Ovary (tissue), 7 donors: ENCODE measurements at regions not wholly inside any gene's neighbourhood (a gene's known extent, or its start where the extent isn't known, plus 50 kb on each side); places are given as distances from the start of the nearest gene placed in this dataset.

Source experiments
- DNase-seq, 5 donors: peaks; one replicate each; pipeline ENCODE4 v3.0.0-alpha.2; 2019 to 2020
- H3K27ac ChIP-seq, 2 donors: fragments of 200-600 bp; one replicate each; pipeline versions ENCODE4 v1.5.1 to v1.8.0; 2019 to 2022
- H3K27me3 ChIP-seq: fragments of 200-600 bp; one replicate; pipeline ENCODE4 v1.8.0; 2022
- H3K36me3 ChIP-seq: fragments of 200-600 bp; sonication (generic); one replicate; pipeline ENCODE4 v1.5.1; 2019
- H3K4me1 ChIP-seq: one replicate; pipeline ENCODE4 v1.8.1; 2013; ENCODE audit warnings: mild to moderate bottlenecking, moderate library complexity; ENCODE audit not compliant: insufficient read depth
- H3K4me3 ChIP-seq: fragments of 200-600 bp; sonication (generic); one replicate; pipeline ENCODE4 v1.5.1; 2017
- H3K9me3 ChIP-seq, 2 donors: fragments of 200-600 bp in 1 of 2; sonication (generic) in 1 of 2; one replicate each; pipeline versions ENCODE4 v1.5.1 to v1.8.1; 2013 to 2019; ENCODE audit warnings: mild to moderate bottlenecking in 1 of 2, moderate library complexity in 1 of 2
- CTCF ChIP-seq, 3 donors: fragments of 450-650 bp in 2 of 3; fragments of 200-600 bp in 1 of 3; IDR thresholded peaks; one replicate each; pipeline versions ENCODE4 v1.5.1 to v1.8.0; 2016 to 2022; ENCODE audit warnings: antibody characterized with exemption in 3 of 3, mild to moderate bottlenecking in 1 of 3
- EP300 ChIP-seq: sonication (generic); formaldehyde crosslinking; IDR thresholded peaks from one replicate; pipeline ENCODE4 v1.6.1; 2017; ENCODE audit warnings: antibody characterized with exemption
- POLR2A ChIP-seq: fragments of 450-650 bp; IDR thresholded peaks from one replicate; pipeline ENCODE4 v1.6.1; 2017; ENCODE audit warnings: antibody characterized with exemption, mild to moderate bottlenecking, moderate library complexity
- WGBS, 3 donors: extraction: QIAGEN DNeasy Blood & Tissue Kit in 1 of 3; methylation state at CpG; one replicate each; pipeline versions ENCODE4 v1.1.5 to v1.1.7; 2013 to 2017; 5-methylcytosine and 5-hydroxymethylcytosine counted together
- intact Hi-C, 4 donors: fragments of 100-400 bp; cut with DNase I; formaldehyde crosslinking; loops; one replicate each; pipeline versions ENCODE4 v1.11.0 to v1.15.1; 2022 to 2023
- donor health status: DM: no; HTN: no; CAD: no; lungs with moderate emphysema.
- donor health status: DM: no; HTN: no; CAD: no.
- donor health status: Bipolar disorder and iron deficiency.
- donor health status: DM: no; HTN: no; CAD: no.
- donor health status: DM: yes; HTN: yes; CAD: no.

GRCh38 chr10:52631648-52632047 is 140.9 kb downstream of the MBL2 start:
- H3K4me1 ChIP-seq = no peaks in the 10 kb centered on the region
- DNase-seq = no peak
- H3K4me3 ChIP-seq = no peak overlapping the region
- intact Hi-C loops = no loop called here
- H3K9me3 ChIP-seq = no peaks in the 10 kb centered on the region
- H3K27me3 ChIP-seq = no peaks in the 10 kb centered on the region
- H3K27ac ChIP-seq = no peak overlapping the region
- TF ChIP-seq CTCF (IDR thresholded peaks at IDR 0.05) (no peak), POLR2A (no peak), EP300 (no peak)
- no peaks in the 10 kb centered on the region for H3K36me3 ChIP-seq

GRCh38 chr10:52632591-52632990 is 140.0 kb downstream of the MBL2 start:
- no peak overlapping the region for H3K4me3 ChIP-seq
- TF ChIP-seq POLR2A (no peak), EP300 (no peak), CTCF (IDR thresholded peaks at IDR 0.05) (no peak)
- no peaks in the 10 kb centered on the region for H3K4me1 ChIP-seq
- WGBS, 3 donors = 21 to 28% (median 27%) methylated on average over 3 of the region's 3 CpGs
- H3K9me3 ChIP-seq = no peaks in the 10 kb centered on the region
- DNase-seq = no peak
- H3K36me3 ChIP-seq = no peaks in the 10 kb centered on the region
- H3K27me3 ChIP-seq = no peaks in the 10 kb centered on the region
- H3K27ac ChIP-seq = no peak overlapping the region
- intact Hi-C loops = no loop called here

- Histone ChIP-seq H3K36me3 (no peaks in the 10 kb centered on the region), H3K27ac (no peak overlapping the region), H3K4me3 (no peak overlapping the region), H3K27me3 (no peaks in the 10 kb centered on the region), H3K4me1 (no peaks in the 10 kb centered on the region), H3K9me3 (no peaks in the 10 kb centered on the region)
- 45 to 52% (median 52%) methylated on average over 2 of the region's 2 CpGs for WGBS, 3 donors
- TF ChIP-seq CTCF (IDR thresholded peaks at IDR 0.05) = no peak
- DNase-seq = no peak
- intact Hi-C loops = no loop called here
These were observed 139.3 kb downstream of the MBL2 start for GRCh38 chr10:52633266-52633665.

GRCh38 chr10:52635651-52636050 is 136.9 kb downstream of the MBL2 start:
- H3K4me3 ChIP-seq = no peak overlapping the region
- no peak overlapping the region for H3K27ac ChIP-seq
- H3K9me3 ChIP-seq = no peaks in the 10 kb centered on the region
- no peak for DNase-seq
- no peaks in the 10 kb centered on the region for H3K36me3 ChIP-seq
- H3K27me3 ChIP-seq = no peaks in the 10 kb centered on the region
- no peaks in the 10 kb centered on the region for H3K4me1 ChIP-seq
- intact Hi-C loops = no loop called here
- 46 to 72% (median 58%) methylated on average over 1 of the region's 1 CpG for WGBS, 3 donors
- no peak for TF ChIP-seq CTCF (IDR thresholded peaks at IDR 0.05)
- TF ChIP-seq EP300 = no peak
- no peak for TF ChIP-seq POLR2A

GRCh38 chr10:52636874-52637273 is 135.7 kb downstream of the MBL2 start:
- Histone ChIP-seq H3K27ac (no peak overlapping the region), H3K27me3 (no peaks in the 10 kb centered on the region), H3K4me1 (no peaks in the 10 kb centered on the region), H3K9me3 (no peaks in the 10 kb centered on the region), H3K4me3 (no peak overlapping the region), H3K36me3 (no peaks in the 10 kb centered on the region)
- DNase-seq = no peak
- no peak for TF ChIP-seq CTCF (IDR thresholded peaks at IDR 0.05)
- no peak for TF ChIP-seq POLR2A
- no peak for TF ChIP-seq EP300
- intact Hi-C loops = no loop called here
